Fibroblast of lung (primary cell): ENCODE measurements at regions not wholly inside any gene's neighbourhood (a gene's known extent, or its start where the extent isn't known, plus 50 kb on each side); places are given as distances from the start of the nearest gene placed in this dataset.
A peak's percentile ranks its signal among the peaks of the same experiment; 100 is the strongest.

Experiments used
- DNase-seq, 2 donors: peaks; one replicate each; pipeline versions ENCODE4 v3.0.0 to v3.0.0-alpha.2; 2010; ENCODE audit warnings: low read depth in 2 of 2
- H2AFZ ChIP-seq: 2 replicates; pipeline ENCODE4 v1.5.1; 2012; ENCODE audit warnings: low read length, control low read depth, inconsistent platforms
- H3K27ac ChIP-seq: 2 replicates; pipeline ENCODE4 v1.5.1; 2011; ENCODE audit warnings: low read length, control low read depth; ENCODE audit not compliant: insufficient read depth
- H3K27me3 ChIP-seq: 2 replicates; pipeline ENCODE4 v1.5.1; 2011; ENCODE audit warnings: mild to moderate bottlenecking, low read length; ENCODE audit not compliant: control insufficient read depth, insufficient read depth
- H3K36me3 ChIP-seq: 2 replicates; pipeline ENCODE4 v1.5.1; 2011; ENCODE audit warnings: low read length; ENCODE audit not compliant: control insufficient read depth, insufficient read depth
- H3K4me1 ChIP-seq: 2 replicates; pipeline ENCODE4 v1.5.1; 2011; ENCODE audit warnings: low read length; ENCODE audit not compliant: control insufficient read depth, insufficient read depth; ENCODE audit errors: extremely low read depth
- H3K4me2 ChIP-seq: 2 replicates; pipeline ENCODE4 v1.5.1; 2011; ENCODE audit warnings: low read length, control low read depth; ENCODE audit not compliant: insufficient read depth; ENCODE audit errors: extremely low read depth
- H3K4me3 ChIP-seq, 4 experiments: fragments of 200-600 bp in 1 of 4; sonication (generic) in 1 of 4; replicated peaks in 1 of 4; 2 replicates each; pipeline ENCODE4 v1.5.1; 2011 to 2016; ENCODE audit warnings: low read length in 4 of 4, low read depth in 3 of 4, mild to moderate bottlenecking in 3 of 4, control low read depth in 2 of 4, inconsistent platforms in 1 of 4, mixed read lengths in 1 of 4; ENCODE audit not compliant: insufficient read depth in 1 of 4; ENCODE audit errors: control extremely low read depth in 1 of 4
- H3K79me2 ChIP-seq: 2 replicates; pipeline ENCODE4 v1.5.1; 2012; ENCODE audit warnings: mild to moderate bottlenecking, low read length, inconsistent platforms; ENCODE audit not compliant: control insufficient read depth, insufficient read depth
- H3K9ac ChIP-seq: 2 replicates; pipeline ENCODE4 v1.5.1; 2011; ENCODE audit warnings: mild to moderate bottlenecking, low read length, control low read depth; ENCODE audit not compliant: insufficient read depth
- H3K9me3 ChIP-seq: 2 replicates; pipeline ENCODE4 v1.5.1; 2012; ENCODE audit warnings: low read depth, low read length; ENCODE audit not compliant: control insufficient read depth, insufficient read depth
- H4K20me1 ChIP-seq: 2 replicates; pipeline ENCODE4 v1.5.1; 2011; ENCODE audit warnings: low read length; ENCODE audit not compliant: control insufficient read depth, insufficient read depth; ENCODE audit errors: extremely low read depth
- EZH2 ChIP-seq: IDR thresholded peaks from 2 replicates; pipeline ENCODE4 v1.5.1; 2012; ENCODE audit warnings: low read length, control low read depth, mild to moderate bottlenecking; ENCODE audit errors: missing control alignments
- TF ChIP-seq, protein P1 (sequence below), 2 donors: IDR thresholded peaks in 1 of 2; conservative IDR thresholded peaks in 1 of 2; 1 replicate in 1 of 2; 2 replicates in 1 of 2; pipeline ENCODE4 v1.5.1; 2011 to 2012; ENCODE audit warnings: low read length in 2 of 2, control low read depth in 1 of 2, inconsistent platforms in 1 of 2, low read depth in 1 of 2, mild to moderate bottlenecking in 1 of 2

DNA sequence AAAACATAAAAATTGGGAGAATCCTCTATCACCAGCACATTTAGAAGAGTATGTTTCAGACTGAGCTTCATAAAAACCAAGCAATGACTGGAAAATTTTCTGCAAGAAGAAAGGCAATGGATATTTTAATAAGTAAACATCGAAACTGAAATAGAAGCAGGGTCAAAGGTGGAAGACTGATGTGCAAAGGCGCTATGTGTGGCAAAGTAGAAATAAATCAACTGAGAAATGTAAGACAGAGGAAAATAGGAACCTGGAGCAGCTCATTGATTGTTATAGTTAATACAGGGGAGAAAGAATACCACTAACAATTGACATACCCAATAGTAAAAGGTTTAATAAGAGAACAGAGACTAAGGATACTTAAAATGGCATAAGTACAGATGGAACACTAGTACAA is 818.4 kb downstream of the SOCS6 start:
- DNase-seq: no peak
- Histone ChIP-seq H2AFZ (no peak overlapping the region), H3K4me3 (no peak overlapping the region), H3K27ac (no peak overlapping the region), H3K9me3 (no peaks in the 10 kb centered on the region), H3K9ac (no peak overlapping the region), H3K4me1 (no peaks in the 10 kb centered on the region), H3K27me3 (no peaks in the 10 kb centered on the region), H4K20me1 (no peaks in the 10 kb centered on the region), H3K36me3 (no peaks in the 10 kb centered on the region), H3K79me2 (no peaks in the 10 kb centered on the region), H3K4me2 (no peak overlapping the region)
- TF ChIP-seq, protein P1, sequence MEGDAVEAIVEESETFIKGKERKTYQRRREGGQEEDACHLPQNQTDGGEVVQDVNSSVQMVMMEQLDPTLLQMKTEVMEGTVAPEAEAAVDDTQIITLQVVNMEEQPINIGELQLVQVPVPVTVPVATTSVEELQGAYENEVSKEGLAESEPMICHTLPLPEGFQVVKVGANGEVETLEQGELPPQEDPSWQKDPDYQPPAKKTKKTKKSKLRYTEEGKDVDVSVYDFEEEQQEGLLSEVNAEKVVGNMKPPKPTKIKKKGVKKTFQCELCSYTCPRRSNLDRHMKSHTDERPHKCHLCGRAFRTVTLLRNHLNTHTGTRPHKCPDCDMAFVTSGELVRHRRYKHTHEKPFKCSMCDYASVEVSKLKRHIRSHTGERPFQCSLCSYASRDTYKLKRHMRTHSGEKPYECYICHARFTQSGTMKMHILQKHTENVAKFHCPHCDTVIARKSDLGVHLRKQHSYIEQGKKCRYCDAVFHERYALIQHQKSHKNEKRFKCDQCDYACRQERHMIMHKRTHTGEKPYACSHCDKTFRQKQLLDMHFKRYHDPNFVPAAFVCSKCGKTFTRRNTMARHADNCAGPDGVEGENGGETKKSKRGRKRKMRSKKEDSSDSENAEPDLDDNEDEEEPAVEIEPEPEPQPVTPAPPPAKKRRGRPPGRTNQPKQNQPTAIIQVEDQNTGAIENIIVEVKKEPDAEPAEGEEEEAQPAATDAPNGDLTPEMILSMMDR (conservative IDR thresholded peaks at IDR 0.05 in 1 of 2, IDR thresholded peaks at IDR 0.05 in 1 of 2; ENCODE audit: low read depth in 1 of 2, low read length in 2 of 2): no peak
- TF ChIP-seq EZH2: no peak

DNA sequence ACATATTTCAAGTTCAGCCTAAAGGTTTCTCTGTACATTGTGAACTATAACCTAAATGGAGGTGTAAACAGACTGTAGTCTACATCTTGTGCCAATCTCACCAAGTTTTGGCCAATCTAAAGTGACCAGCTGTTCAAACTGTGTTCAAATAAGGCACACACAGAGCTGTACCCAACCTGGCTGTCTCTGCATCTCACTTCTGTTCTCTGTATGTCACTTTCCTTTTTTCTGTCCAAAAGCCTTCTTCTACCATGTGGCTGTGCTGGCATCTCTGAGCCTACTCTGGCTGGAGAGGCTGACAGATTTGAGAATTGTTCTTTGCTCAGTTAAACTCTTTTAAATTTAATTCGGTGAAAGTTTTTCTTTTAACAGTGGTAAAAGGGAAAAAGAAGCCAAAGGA is 817.9 kb downstream of the SOCS6 start:
- Histone ChIP-seq H3K4me3 (no peak overlapping the region), H4K20me1 (no peaks in the 10 kb centered on the region), H3K36me3 (no peaks in the 10 kb centered on the region), H3K9ac (no peak overlapping the region), H3K79me2 (no peaks in the 10 kb centered on the region), H2AFZ (peak overlapping the region; percentile 56), H3K27me3 (no peaks in the 10 kb centered on the region), H3K9me3 (no peaks in the 10 kb centered on the region), H3K4me1 (no peaks in the 10 kb centered on the region), H3K4me2 (no peak overlapping the region), H3K27ac (no peak overlapping the region)
- no peak for DNase-seq
- TF ChIP-seq, protein P1 (conservative IDR thresholded peaks at IDR 0.05 in 1 of 2, IDR thresholded peaks at IDR 0.05 in 1 of 2; ENCODE audit: low read depth in 1 of 2, low read length in 2 of 2): no peak
- no peak for TF ChIP-seq EZH2

DNA sequence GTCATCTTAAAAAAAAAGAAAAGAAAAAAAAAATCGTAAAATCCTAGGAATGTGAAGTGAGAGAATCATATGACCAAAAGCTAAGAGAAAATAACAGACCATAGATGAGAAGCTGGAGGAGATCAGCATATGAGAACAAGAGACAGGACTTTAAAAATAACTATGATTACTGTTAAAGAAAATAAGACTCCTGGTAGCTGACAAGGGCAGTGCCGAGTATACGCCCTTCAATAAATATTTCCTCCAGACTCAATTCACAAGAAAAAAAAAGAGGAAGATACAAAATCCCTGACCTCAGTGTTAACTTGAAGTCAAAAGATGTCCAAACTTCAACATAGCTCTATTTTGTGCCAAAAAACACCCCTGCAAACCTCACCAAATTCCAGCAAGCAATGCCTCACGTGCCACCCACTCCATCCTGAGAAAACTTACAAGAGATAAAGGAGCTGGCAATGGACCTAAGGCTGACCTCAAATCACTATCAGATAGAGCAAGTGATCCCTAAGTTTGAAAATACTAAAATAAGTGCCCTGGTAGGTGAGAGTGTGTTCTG is 817.2 kb downstream of the SOCS6 start:
- H3K36me3 ChIP-seq: no peaks in the 10 kb centered on the region
- H3K9me3 ChIP-seq: no peaks in the 10 kb centered on the region
- no peaks in the 10 kb centered on the region for H3K79me2 ChIP-seq
- H3K27me3 ChIP-seq: no peaks in the 10 kb centered on the region
- TF ChIP-seq EZH2: no peak
- TF ChIP-seq, protein P1 (conservative IDR thresholded peaks at IDR 0.05 in 1 of 2, IDR thresholded peaks at IDR 0.05 in 1 of 2; ENCODE audit: low read depth in 1 of 2, low read length in 2 of 2): no peak
- H3K27ac ChIP-seq: peak overlapping the region; percentile 77
- H3K4me2 ChIP-seq: no peak overlapping the region
- no peak overlapping the region for H3K9ac ChIP-seq
- DNase-seq: peak in 1 of 2 donors; percentile 8
- H3K4me3 ChIP-seq: no peak overlapping the region
- peak overlapping the region; percentile 16 for H2AFZ ChIP-seq
- H3K4me1 ChIP-seq: no peaks in the 10 kb centered on the region
- no peaks in the 10 kb centered on the region for H4K20me1 ChIP-seq
